AG09309 (cell line): ENCODE measurements at regions not wholly inside any gene's neighbourhood (a gene's known extent, or its start where the extent isn't known, plus 50 kb on each side); places are given as distances from the start of the nearest gene placed in this dataset.

ENCODE experiments used
- DNase-seq: peaks from one replicate; pipeline ENCODE4 v3.0.0-alpha.2; 2010; ENCODE audit warnings: low read depth
- H3K4me3 ChIP-seq: 2 replicates; pipeline ENCODE4 v1.5.1; 2011; ENCODE audit warnings: mild to moderate bottlenecking, low read depth, low read length, moderate library complexity; ENCODE audit not compliant: control insufficient read depth
- TF ChIP-seq, protein P1 (sequence below): IDR thresholded peaks from 2 replicates; pipeline ENCODE4 v1.5.1; 2011; ENCODE audit warnings: mild to moderate bottlenecking, low read depth, low read length, inconsistent platforms; ENCODE audit not compliant: insufficient read depth, control insufficient read depth; ENCODE audit errors: missing control alignments

DNA sequence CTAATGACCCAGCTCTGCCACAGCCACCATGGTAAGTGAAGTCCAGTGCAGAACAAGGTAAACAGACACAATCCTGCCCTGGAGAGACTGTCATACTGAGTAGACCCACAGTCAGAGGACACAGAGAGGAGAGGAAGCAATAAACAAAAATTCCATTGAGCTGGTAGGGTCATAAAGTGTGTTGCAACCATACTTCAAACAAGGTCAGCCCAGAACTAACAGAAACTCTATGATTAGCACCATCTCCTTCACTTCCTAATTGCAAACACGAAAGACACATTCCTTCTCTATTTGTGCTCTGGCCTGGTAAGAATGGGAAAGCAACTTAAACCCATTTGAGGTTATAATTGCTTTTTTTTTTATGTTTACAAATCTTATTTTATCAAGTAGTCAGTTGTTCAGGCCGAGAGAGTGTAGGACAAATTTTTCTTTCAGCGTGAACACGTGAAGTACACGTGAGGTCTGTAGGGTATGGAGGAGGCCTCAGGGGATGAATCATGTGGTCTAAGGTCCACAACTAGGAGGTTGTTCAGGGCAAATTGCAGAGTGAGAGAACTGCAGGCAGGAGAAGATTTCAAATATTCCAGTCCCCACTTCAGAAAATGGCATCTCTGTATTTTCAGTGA lies 71.4 kb upstream of the GLS start:
- no peak overlapping the region for H3K4me3 ChIP-seq
- TF ChIP-seq, protein P1, sequence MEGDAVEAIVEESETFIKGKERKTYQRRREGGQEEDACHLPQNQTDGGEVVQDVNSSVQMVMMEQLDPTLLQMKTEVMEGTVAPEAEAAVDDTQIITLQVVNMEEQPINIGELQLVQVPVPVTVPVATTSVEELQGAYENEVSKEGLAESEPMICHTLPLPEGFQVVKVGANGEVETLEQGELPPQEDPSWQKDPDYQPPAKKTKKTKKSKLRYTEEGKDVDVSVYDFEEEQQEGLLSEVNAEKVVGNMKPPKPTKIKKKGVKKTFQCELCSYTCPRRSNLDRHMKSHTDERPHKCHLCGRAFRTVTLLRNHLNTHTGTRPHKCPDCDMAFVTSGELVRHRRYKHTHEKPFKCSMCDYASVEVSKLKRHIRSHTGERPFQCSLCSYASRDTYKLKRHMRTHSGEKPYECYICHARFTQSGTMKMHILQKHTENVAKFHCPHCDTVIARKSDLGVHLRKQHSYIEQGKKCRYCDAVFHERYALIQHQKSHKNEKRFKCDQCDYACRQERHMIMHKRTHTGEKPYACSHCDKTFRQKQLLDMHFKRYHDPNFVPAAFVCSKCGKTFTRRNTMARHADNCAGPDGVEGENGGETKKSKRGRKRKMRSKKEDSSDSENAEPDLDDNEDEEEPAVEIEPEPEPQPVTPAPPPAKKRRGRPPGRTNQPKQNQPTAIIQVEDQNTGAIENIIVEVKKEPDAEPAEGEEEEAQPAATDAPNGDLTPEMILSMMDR = no peak
- DNase-seq = no peak

DNA sequence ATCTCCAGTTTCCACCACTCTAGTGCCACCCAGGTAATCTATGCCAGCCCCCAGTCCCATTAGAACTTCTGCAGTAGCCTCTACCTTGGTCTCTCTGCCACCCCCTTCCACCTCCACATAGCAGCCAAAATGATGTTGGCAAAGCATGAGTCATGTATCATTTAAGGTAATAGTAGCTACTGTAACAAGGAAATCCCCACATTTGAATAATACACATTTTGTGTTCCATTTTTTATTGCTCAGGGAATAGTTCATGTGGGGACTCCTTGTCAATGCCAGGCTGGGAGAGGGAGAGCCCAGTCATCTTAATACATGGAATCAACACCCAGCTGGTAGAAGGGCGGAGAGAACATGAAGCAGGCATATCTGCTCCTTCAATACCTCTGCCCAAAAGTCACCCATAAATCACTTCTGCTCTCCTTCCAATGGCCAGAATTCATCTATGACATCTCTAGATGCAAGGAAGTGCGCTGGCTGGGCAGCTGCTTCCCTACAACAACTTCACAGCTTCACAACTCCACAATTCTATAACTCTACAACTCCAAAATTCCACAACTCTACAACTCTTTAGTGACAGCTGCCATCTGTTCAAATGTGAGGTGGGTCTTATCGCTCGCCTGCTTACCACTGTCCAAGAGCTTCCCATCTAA lies 70.6 kb upstream of the GLS start:
- TF ChIP-seq, protein P1 = no peak
- DNase-seq = no peak
- H3K4me3 ChIP-seq = no peak overlapping the region

DNA sequence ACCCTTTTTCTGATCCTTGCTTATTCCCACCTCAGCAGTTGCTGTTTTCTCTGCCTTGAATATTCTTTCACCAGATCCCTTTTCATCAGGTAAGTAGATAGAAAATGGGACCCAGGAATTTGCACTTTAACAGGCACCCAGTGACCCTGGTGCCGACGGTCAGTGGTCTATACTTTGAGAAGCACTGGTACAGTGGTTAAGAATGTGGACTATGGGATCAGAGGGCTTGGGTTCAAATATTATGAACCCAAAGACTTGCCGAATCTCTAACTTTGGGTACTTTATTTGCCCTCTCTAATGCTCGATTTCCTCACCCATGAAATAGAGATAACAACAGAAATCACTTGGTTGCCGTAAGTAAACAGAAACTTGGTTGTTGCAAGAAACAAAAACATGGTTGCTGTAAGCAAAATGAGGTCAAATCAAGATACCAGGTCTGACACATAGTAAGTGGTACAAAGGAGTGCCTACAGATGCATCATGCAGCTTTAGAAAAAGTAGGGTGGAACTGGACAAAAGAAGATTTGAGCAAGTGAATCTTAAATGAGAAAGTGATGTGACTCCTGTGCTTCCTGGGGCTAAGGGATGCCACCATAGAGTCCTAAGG lies 69.5 kb upstream of the GLS start:
- DNase-seq = no peak
- H3K4me3 ChIP-seq = no peak overlapping the region
- TF ChIP-seq, protein P1 = no peak

GRCh38 chr2:190811811-190812210 lies 68.8 kb upstream of the GLS start:
- DNase-seq = no peak
- TF ChIP-seq, protein P1 = no peak
- H3K4me3 ChIP-seq = no peak overlapping the region

DNA sequence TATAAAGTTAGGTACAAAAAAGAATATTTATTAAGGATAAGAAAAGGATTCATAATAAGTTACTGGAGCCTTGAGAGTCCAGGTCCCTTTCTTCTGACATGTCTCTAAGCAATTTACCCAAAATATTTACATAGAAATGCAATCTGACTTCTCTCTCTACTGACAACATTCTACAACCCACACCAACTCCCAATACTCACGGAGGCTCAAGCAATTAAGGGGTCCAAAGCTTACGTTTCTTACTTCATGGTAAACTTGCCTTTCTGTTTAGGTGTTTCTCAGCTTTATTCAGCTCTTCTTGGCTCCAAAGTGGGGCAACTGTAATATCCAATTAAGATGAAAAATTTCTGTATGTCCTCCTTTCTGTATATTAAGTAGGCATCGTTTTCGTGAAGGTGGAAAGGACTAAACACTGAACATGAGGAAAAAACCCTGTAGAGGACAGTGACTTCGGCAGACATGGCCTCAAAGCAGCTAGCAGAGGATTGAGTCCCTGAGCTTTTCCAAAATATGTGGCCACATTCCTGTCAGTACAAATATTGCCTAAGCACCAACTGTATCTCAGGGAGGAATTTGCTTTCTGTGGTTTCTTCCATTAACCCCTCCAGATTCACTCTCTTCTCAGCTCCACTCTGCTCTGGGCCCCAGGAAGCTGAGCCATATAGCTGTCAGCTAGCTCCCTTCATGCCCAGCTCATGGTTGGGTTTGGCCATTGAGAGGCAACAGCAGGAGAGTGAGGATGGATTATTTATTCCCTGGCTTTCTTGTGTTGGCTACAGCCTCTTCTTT lies 67.9 kb upstream of the GLS start:
- DNase-seq = peak; percentile 46
- TF ChIP-seq, protein P1 = no peak
- H3K4me3 ChIP-seq = peak overlapping the region; percentile 1; the same call in 1 of the 2 replicates

DNA sequence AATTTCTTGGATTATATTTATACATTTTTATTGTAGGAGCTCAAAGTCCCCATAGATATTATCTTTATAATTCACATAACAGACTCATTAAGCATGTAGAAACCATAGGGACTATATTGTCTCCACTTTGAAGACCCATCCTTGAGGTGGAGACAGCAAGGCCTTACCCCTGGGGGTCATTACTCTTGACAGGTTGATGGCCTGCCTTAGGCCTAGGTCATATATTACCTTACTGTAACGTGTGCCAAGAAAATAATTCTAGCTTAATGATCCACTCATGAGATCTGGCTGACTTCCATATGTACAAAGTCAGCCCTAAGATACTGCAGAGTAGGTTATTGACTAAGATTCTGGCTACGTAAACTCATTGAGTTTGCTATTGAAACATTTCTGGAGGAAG lies 65.4 kb upstream of the GLS start:
- DNase-seq = no peak

More for the DNA sequence above, 65.4 kb upstream of the GLS start:
- no peak overlapping the region for H3K4me3 ChIP-seq
- TF ChIP-seq, protein P1 = no peak
